Vagina (tissue), 2 donors: ENCODE measurements at regions not wholly inside any gene's neighbourhood (a gene's known extent, or its start where the extent isn't known, plus 50 kb on each side); places are given as distances from the start of the nearest gene placed in this dataset.

ENCODE experiments used
- DNase-seq, 2 donors: peaks; one replicate each; pipeline ENCODE4 v3.0.0-alpha.2; 2017; ENCODE audit errors: extremely low spot score in 2 of 2
- H3K27ac ChIP-seq: fragments of 200-600 bp; sonication (generic); one replicate; pipeline ENCODE4 v1.5.1; 2019
- H3K27me3 ChIP-seq: fragments of 200-600 bp; sonication (generic); one replicate; pipeline ENCODE4 v1.5.1; 2019
- H3K36me3 ChIP-seq, 2 donors: fragments of 200-600 bp; sonication (generic); one replicate each; pipeline ENCODE4 v1.5.1; 2017 to 2019
- H3K4me1 ChIP-seq: fragments of 200-600 bp; sonication (generic); one replicate; pipeline ENCODE4 v1.5.1; 2019
- H3K4me3 ChIP-seq, 2 donors: fragments of 200-600 bp; sonication (generic); 1 replicate in 1 of 2; 2 replicates in 1 of 2; pipeline ENCODE4 v1.5.1; 2016 to 2019
- H3K9me3 ChIP-seq: fragments of 200-600 bp; sonication (generic); one replicate; pipeline ENCODE4 v1.5.1; 2019
- CTCF ChIP-seq, 3 experiments: fragments of 450-650 bp in 2 of 3; fragments of 200-600 bp in 1 of 3; sonication (generic) in 1 of 3; IDR thresholded peaks; one replicate each; pipeline ENCODE4 v1.5.1; 2017 to 2019; ENCODE audit warnings: antibody characterized with exemption in 3 of 3, mild to moderate bottlenecking in 2 of 3, moderate library complexity in 2 of 3
- POLR2A ChIP-seq, 2 donors: fragments of 450-650 bp; IDR thresholded peaks; one replicate each; pipeline ENCODE4 v1.6.1; 2017; ENCODE audit warnings: antibody characterized with exemption in 2 of 2, mild to moderate bottlenecking in 2 of 2, moderate library complexity in 2 of 2
- POLR2AphosphoS5 ChIP-seq, 2 donors: sonication (generic); formaldehyde crosslinking; IDR thresholded peaks; one replicate each; pipeline ENCODE4 v1.9.0; 2017; ENCODE audit warnings: antibody characterized with exemption in 2 of 2, mild to moderate bottlenecking in 2 of 2, low read depth in 1 of 2; ENCODE audit not compliant: insufficient read depth in 1 of 2
- intact Hi-C: fragments of 100-400 bp; cut with DNase I; formaldehyde crosslinking; loops from one replicate; pipeline ENCODE4 v1.15.1; 2023

- intact Hi-C loops: no loop called here
- no peaks in the 10 kb centered on the region for H3K27me3 ChIP-seq
- DNase-seq: no peak
- H3K36me3 ChIP-seq: no peaks in the 10 kb centered on the region
- TF ChIP-seq POLR2AphosphoS5 (IDR thresholded peaks at IDR 0.05; ENCODE audit: insufficient read depth in 1 of 2, low read depth in 1 of 2) (no peak), POLR2A (IDR thresholded peaks at IDR 0.05) (no peak), CTCF (IDR thresholded peaks at IDR 0.05) (no peak)
- H3K9me3 ChIP-seq: no peaks in the 10 kb centered on the region
- H3K27ac ChIP-seq: no peak overlapping the region
- H3K4me1 ChIP-seq: no peaks in the 10 kb centered on the region
- H3K4me3 ChIP-seq: no peak overlapping the region
Measured at GRCh38 chr7:25353732-25354131, 125.4 kb upstream of the NPVF start.

GRCh38 chr7:25356534-25357151 lies 128.4 kb upstream of the NPVF start:
- DNase-seq: no peak
- Histone ChIP-seq H3K4me3 (no peak overlapping the region), H3K9me3 (no peaks in the 10 kb centered on the region), H3K4me1 (no peaks in the 10 kb centered on the region), H3K27ac (no peak overlapping the region), H3K27me3 (no peaks in the 10 kb centered on the region), H3K36me3 (no peaks in the 10 kb centered on the region)
- intact Hi-C loops: no loop called here
- no peak for TF ChIP-seq POLR2AphosphoS5 (IDR thresholded peaks at IDR 0.05; ENCODE audit: insufficient read depth in 1 of 2, low read depth in 1 of 2)
- no peak for TF ChIP-seq POLR2A (IDR thresholded peaks at IDR 0.05)
- no peak for TF ChIP-seq CTCF (IDR thresholded peaks at IDR 0.05)

- intact Hi-C loops: no loop called here
- Histone ChIP-seq H3K27me3 (no peaks in the 10 kb centered on the region), H3K36me3 (no peaks in the 10 kb centered on the region), H3K4me1 (no peaks in the 10 kb centered on the region), H3K27ac (no peak overlapping the region), H3K9me3 (no peaks in the 10 kb centered on the region), H3K4me3 (no peak overlapping the region)
- no peak for DNase-seq
- no peak for TF ChIP-seq POLR2A (IDR thresholded peaks at IDR 0.05)
- no peak for TF ChIP-seq POLR2AphosphoS5 (IDR thresholded peaks at IDR 0.05; ENCODE audit: insufficient read depth in 1 of 2, low read depth in 1 of 2)
- TF ChIP-seq CTCF (IDR thresholded peaks at IDR 0.05): no peak
Measured at GRCh38 chr7:25358926-25359325, 130.6 kb upstream of the NPVF start.

GRCh38 chr7:25359471-25360059 lies 131.3 kb upstream of the NPVF start:
- no peak overlapping the region for H3K4me3 ChIP-seq
- no peaks in the 10 kb centered on the region for H3K27me3 ChIP-seq
- TF ChIP-seq POLR2AphosphoS5 (IDR thresholded peaks at IDR 0.05; ENCODE audit: insufficient read depth in 1 of 2, low read depth in 1 of 2) (no peak), POLR2A (IDR thresholded peaks at IDR 0.05) (no peak), CTCF (IDR thresholded peaks at IDR 0.05) (no peak)
- no peaks in the 10 kb centered on the region for H3K4me1 ChIP-seq
- H3K36me3 ChIP-seq: no peaks in the 10 kb centered on the region
- H3K9me3 ChIP-seq: no peaks in the 10 kb centered on the region
- no peak for DNase-seq
- intact Hi-C loops: no loop called here
- H3K27ac ChIP-seq: no peak overlapping the region

- Histone ChIP-seq H3K4me3 (no peak overlapping the region), H3K27me3 (no peaks in the 10 kb centered on the region), H3K4me1 (no peaks in the 10 kb centered on the region), H3K9me3 (no peaks in the 10 kb centered on the region), H3K27ac (no peak overlapping the region), H3K36me3 (no peaks in the 10 kb centered on the region)
- no peak for DNase-seq
- intact Hi-C loops: no loop called here
- no peak for TF ChIP-seq POLR2AphosphoS5 (IDR thresholded peaks at IDR 0.05; ENCODE audit: insufficient read depth in 1 of 2, low read depth in 1 of 2)
- no peak for TF ChIP-seq POLR2A (IDR thresholded peaks at IDR 0.05)
- no peak for TF ChIP-seq CTCF (IDR thresholded peaks at IDR 0.05)
Measured at GRCh38 chr7:25360451-25360850, 132.2 kb upstream of the NPVF start.
